ENCODE measurements at regions not wholly inside any gene's neighbourhood (a gene's known extent, or its start where the extent isn't known, plus 50 kb on each side); places are given as distances from the start of the nearest gene placed in this dataset.

GRCh38 chr11:45577752-45578151 is 87.7 kb downstream of the CHST1 start:
- TF ChIP-seq, protein P1, sequence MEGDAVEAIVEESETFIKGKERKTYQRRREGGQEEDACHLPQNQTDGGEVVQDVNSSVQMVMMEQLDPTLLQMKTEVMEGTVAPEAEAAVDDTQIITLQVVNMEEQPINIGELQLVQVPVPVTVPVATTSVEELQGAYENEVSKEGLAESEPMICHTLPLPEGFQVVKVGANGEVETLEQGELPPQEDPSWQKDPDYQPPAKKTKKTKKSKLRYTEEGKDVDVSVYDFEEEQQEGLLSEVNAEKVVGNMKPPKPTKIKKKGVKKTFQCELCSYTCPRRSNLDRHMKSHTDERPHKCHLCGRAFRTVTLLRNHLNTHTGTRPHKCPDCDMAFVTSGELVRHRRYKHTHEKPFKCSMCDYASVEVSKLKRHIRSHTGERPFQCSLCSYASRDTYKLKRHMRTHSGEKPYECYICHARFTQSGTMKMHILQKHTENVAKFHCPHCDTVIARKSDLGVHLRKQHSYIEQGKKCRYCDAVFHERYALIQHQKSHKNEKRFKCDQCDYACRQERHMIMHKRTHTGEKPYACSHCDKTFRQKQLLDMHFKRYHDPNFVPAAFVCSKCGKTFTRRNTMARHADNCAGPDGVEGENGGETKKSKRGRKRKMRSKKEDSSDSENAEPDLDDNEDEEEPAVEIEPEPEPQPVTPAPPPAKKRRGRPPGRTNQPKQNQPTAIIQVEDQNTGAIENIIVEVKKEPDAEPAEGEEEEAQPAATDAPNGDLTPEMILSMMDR (conservative IDR thresholded peaks at IDR 0.05; ENCODE audit: low read depth, low read length): no peak
- Histone ChIP-seq H3K79me2 (ENCODE audit: insufficient read depth, low read depth) (no peaks in the 10 kb centered on the region), H3K4me1 (ENCODE audit: low read depth, poor library complexity, severe bottlenecking) (no peaks in the 10 kb centered on the region), H3K27me3 (ENCODE audit: insufficient read depth, low read depth) (no peaks in the 10 kb centered on the region; the same call in 1 of the 2 replicates), H3K4me3 (IDR thresholded peaks at IDR 0.05; ENCODE audit: insufficient read depth, low read depth, low read length) (no peak overlapping the region), H3K9ac (no peak overlapping the region), H4K20me1 (ENCODE audit: insufficient read depth) (no peaks in the 10 kb centered on the region), H2AFZ (ENCODE audit: low read depth) (no peak overlapping the region), H3K36me3 (ENCODE audit: insufficient read depth) (no peaks in the 10 kb centered on the region), H3K27ac (no peak overlapping the region), H3K4me2 (no peak overlapping the region)

- no peak overlapping the region for H2AFZ ChIP-seq (ENCODE audit: low read depth)
- no peaks in the 10 kb centered on the region for H3K79me2 ChIP-seq (ENCODE audit: insufficient read depth, low read depth)
- no peaks in the 10 kb centered on the region for H3K36me3 ChIP-seq (ENCODE audit: insufficient read depth)
- TF ChIP-seq, protein P1 (conservative IDR thresholded peaks at IDR 0.05; ENCODE audit: low read depth, low read length): no peak
- H3K4me2 ChIP-seq: no peak overlapping the region
- no peak overlapping the region for H3K9ac ChIP-seq
- H4K20me1 ChIP-seq (ENCODE audit: insufficient read depth): no peaks in the 10 kb centered on the region
- no peaks in the 10 kb centered on the region for H3K4me1 ChIP-seq (ENCODE audit: low read depth, poor library complexity, severe bottlenecking)
- H3K27me3 ChIP-seq (ENCODE audit: insufficient read depth, low read depth): no peaks in the 10 kb centered on the region; the same call in 1 of the 2 replicates
- no peak overlapping the region for H3K4me3 ChIP-seq (IDR thresholded peaks at IDR 0.05; ENCODE audit: insufficient read depth, low read depth, low read length)
- H3K27ac ChIP-seq: no peak overlapping the region
These were observed 88.8 kb downstream of the CHST1 start for GRCh38 chr11:45576461-45577215.

- TF ChIP-seq, protein P1 (conservative IDR thresholded peaks at IDR 0.05; ENCODE audit: low read depth, low read length): no peak
- Histone ChIP-seq H3K4me3 (IDR thresholded peaks at IDR 0.05; ENCODE audit: insufficient read depth, low read depth, low read length) (no peak overlapping the region), H3K36me3 (ENCODE audit: insufficient read depth) (no peaks in the 10 kb centered on the region), H3K9ac (no peak overlapping the region), H3K79me2 (ENCODE audit: insufficient read depth, low read depth) (no peaks in the 10 kb centered on the region), H3K4me1 (ENCODE audit: low read depth, poor library complexity, severe bottlenecking) (no peaks in the 10 kb centered on the region), H3K27me3 (ENCODE audit: insufficient read depth, low read depth) (no peaks in the 10 kb centered on the region; the same call in 1 of the 2 replicates), H4K20me1 (ENCODE audit: insufficient read depth) (no peaks in the 10 kb centered on the region), H2AFZ (ENCODE audit: low read depth) (no peak overlapping the region), H3K4me2 (no peak overlapping the region), H3K27ac (no peak overlapping the region)
These were observed 91.7 kb downstream of the CHST1 start for GRCh38 chr11:45573728-45574127.

- Histone ChIP-seq H3K79me2 (ENCODE audit: insufficient read depth, low read depth) (no peaks in the 10 kb centered on the region), H3K4me2 (no peak overlapping the region), H3K36me3 (ENCODE audit: insufficient read depth) (no peaks in the 10 kb centered on the region), H3K27me3 (ENCODE audit: insufficient read depth, low read depth) (no peaks in the 10 kb centered on the region), H3K4me1 (ENCODE audit: low read depth, poor library complexity, severe bottlenecking) (no peaks in the 10 kb centered on the region), H3K4me3 (IDR thresholded peaks at IDR 0.05; ENCODE audit: insufficient read depth, low read depth, low read length) (no peak overlapping the region), H2AFZ (ENCODE audit: low read depth) (no peak overlapping the region), H3K9ac (no peak overlapping the region), H3K27ac (no peak overlapping the region), H4K20me1 (ENCODE audit: insufficient read depth) (no peaks in the 10 kb centered on the region)
- TF ChIP-seq, protein P1 (conservative IDR thresholded peaks at IDR 0.05; ENCODE audit: low read depth, low read length): no peak
These were observed 92.9 kb downstream of the CHST1 start for GRCh38 chr11:45572354-45573123.

All from KMS-11 (cell line).